SIG-M5 treated with dmso at 0.1 percent for 504 hours (cell line): ENCODE measurements at regions not wholly inside any gene's neighbourhood (a gene's known extent, or its start where the extent isn't known, plus 50 kb on each side); places are given as distances from the start of the nearest gene placed in this dataset.

Experiments used
- DNase-seq: peaks from one replicate; lab custom pipeline; 2025; ENCODE audit not compliant: unreplicated experiment; lab: John Stamatoyannopoulos, UW

DNA sequence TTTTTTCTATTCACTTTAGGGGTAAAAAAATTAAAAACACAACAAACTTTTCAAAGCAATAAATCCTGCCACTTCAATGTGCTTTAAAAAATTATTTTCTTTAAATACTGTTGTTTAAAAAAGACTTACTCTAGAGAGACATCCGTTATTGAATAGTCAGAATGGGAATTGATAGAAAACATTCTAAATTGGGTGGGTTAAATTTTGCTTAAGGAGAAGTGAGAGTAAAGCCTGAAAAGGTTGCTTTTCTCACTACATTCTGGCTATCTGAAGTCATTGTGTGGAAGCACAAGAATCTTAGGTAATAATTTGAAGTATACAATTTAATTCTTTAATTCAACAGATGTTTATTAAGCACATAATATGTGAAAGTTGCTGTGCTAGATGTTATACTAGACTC, 509.3 kb downstream of the NR2F1-AS1 start:
- no peak for DNase-seq

DNA sequence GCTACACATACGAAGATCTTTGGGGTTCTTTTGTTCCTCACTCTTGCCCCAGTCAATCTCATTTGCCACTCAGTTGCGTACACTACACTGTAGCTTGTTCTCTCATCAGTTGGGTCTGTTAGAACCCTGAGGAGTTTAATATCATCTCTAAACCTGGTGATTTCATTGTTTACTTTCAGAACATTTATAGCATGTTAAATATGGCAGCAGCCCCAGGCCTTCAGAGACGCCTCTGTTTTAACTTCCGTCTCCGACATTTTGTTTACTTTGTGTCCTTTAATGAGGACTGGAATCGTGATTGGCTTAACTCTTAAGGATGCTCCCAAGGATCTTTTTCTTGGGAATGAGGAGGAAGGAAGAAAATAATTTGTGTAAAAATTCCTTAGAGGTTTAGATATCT, 510.1 kb downstream of the NR2F1-AS1 start:
- no peak for DNase-seq

DNA sequence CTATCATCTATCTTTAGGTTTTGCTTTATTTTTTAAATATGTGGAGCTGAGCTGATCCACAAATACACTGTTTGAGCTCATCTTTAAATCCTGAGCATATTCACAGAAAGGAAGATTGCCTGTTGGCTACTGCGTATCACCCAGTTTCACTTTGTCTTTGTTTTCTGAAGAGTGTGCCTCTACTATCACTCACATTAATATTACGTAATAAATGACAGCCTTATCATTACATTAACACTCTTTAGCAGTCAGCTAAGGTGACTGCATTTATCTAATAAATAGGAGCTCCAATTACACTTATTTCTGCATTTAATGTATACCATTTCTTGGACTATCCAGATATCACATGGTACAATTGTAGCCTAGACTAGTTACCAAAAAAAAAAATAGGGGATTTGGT, 511.7 kb downstream of the NR2F1-AS1 start:
- no peak for DNase-seq

DNA sequence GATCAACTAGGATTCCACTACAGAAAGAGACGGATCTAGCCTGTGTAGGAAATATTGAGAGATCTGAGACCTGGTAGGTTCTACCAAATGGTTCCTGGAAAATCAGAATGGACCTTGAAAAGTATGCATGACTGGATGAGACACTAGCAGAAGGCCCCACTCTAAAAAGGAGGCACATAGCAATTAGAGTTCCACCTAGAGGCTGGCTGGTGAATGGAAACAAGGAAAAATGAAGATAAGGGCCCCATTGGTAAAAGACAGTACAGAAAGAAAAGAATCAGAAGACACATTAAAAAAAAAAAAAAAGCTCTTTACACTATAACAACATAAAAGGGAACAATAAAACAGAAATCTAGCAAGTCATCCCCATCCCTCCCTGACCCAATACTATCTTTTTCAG, 518.5 kb downstream of the NR2F1-AS1 start:
- DNase-seq = no peak

DNA sequence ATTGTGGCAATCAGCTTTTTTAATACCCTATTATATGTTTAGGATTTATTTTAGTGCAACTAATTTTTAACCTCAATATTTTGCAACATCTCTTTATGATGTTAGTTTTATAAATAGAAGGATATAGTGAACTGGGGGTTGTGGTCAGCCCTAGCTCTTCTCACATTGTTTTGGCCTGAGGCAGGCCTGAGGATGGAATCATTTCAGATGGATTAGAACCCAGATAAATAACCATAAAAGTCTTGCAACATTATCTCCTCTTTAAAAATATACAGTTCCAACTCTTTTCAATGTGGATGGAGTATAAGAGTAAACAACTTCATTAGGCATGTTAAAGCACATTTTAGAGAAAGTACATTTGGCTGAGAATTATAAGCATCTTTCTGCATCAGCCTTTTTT, 522.7 kb downstream of the NR2F1-AS1 start:
- DNase-seq = no peak

DNA sequence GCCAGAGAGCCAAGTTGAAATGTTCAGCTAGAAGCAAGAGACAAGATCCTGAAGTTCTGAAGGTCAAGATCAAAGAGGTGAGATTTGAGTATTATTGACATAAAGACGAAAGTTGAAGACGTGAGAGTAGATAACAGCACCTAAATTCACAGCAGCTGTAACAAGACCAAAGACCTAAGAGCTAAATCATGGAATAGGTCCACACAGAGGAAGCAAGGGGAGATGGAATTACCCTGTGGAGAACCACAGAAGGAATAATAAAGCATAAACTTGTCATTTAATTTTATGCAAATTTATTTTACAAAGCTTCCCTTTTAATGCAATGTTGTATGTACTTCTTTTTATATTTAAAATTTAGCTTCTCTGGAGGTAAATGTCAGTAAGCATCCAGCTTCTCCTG, 523.7 kb downstream of the NR2F1-AS1 start:
- no peak for DNase-seq

DNA sequence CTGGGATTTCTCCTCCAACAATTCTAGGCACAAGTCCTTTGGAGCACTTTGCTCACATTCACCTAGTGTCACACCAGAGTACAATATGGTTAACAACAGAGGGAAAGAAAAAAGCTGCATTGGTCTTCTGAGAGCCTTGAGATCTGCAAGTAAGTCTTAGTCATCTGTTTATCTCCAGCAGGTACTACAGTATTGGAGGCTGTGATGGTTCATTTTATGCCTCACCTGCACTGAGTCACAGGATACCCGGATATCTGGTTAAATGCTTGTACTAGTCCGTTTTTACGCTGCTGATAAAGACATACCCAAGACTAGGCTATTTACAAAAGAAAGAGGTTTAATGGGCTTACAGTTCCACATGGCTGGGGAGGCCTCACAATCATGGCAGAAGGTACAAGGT, 525.0 kb downstream of the NR2F1-AS1 start:
- no peak for DNase-seq

DNA sequence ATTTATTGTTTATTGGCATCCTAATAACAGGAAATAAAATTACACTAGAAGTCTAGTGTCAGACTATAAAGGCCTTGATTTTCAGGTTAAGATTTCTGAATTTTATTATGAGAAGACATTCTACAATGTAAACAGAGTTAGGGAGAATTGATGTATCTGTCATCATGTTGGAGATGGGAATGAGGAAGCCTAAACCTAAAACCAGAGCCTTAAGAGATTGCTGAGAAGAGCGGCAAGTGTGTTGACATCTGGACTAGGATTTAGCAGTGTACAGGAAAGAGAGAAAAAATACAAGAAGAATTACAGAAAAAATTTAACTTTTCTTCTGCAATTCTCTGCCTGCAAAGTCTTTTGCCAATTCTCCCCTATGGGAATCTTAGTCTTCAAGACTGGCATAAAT, 525.5 kb downstream of the NR2F1-AS1 start:
- no peak for DNase-seq

DNA sequence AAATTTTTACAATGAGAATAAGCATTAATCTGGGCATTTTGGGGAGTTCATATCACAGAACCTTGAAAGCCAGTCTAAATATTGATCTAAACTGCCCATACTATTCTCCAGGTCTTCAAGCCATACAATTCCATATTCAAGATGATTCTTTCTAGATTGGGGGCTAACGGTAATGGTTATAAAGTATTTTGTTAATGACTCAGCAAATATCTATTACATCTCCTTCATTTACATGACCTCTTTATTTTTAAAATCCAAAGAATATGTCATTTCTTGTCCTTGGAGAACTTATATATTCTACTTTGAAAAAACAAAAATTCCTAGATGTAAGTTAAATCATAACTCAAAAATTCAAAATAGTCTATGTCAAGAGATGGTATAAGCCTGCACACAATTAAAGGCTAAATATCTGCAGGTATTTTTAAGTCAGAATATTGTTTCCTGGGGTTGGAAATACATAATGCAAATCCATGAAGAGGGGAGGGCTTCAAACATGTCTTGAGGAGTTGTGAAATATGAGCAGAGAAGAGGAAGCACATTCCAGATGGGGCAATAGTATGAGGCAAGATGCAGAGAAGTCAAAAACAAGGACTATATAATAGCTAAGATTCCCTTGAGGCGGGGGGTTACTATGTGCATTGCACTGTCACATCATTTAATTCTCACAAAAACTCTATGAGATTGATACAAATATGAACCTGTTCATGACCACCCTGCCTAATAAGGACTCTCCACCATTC, 526.4 kb downstream of the NR2F1-AS1 start:
- DNase-seq = peak; percentile 72

DNA sequence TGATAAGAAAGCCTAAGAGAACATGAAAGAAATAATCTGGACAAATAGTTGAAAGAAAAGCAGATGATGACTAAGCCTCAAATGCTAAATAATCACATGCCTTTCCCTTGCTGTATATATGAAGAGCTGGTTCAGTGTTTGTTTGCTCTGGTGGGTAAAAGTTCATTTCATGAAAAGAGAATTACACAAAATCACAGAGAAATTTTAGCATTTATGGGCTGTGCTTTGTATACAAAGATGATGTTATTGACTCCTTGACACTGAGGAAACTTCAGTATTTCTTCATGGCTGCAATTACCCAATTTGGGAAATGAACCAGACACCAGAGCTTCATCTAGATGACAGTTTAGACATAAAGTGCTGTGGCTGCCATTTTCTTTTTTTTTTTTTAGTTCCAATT, 527.2 kb downstream of the NR2F1-AS1 start:
- DNase-seq = no peak

DNA sequence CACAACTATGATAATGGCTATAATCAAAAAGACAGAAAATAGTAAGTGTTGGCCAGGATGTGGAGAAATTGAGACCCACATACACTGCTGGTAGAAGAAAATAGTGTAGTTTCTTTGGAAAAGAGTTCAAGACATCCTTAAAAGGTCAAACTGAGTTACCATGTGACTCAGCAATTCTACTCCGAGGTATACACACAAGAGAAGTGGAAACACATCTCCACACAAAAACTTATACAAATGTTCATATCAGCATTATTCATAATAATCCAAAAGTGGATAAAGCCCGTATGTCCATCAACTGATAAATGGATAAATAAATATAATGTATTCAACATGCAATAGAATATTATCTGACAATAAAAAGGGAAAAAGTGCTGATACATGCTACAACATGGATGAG, 532.2 kb downstream of the NR2F1-AS1 start:
- no peak for DNase-seq

DNA sequence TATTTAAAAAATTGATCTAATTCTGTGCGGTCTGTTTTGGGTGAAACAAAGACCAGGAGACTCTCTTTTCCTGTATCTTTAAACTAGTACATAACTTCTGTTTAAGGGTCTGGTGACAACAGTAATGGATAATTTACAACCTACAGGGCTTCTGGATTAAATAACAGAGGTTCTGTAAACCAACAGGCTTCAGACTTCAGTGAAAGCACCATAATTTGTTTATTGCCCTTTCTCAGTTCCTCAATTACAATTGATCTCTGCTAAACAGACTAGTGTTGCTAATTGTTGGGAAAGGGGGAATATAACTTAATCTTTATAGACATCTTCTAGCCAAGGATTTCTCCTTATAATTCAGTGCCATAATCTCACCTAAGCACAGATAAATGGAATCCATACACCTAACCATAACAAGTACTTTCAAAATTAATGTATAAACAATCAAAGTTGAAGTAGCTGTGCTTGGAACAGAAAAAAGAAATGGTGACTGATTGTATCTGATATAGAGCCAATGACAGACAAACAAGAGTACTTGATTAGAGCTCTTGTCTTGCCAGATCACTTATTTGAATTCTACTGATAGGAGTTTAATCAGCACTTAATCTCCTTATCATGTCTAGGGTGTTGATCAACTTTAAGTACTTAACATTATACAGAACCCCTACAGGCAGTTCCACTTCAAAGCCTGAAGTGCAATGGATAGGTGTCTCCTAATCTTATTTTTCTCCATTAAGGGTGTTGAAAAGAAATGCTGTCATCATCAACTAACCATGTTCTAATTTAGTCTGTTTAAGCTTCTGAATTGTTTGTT, 536.0 kb downstream of the NR2F1-AS1 start:
- no peak for DNase-seq

DNA sequence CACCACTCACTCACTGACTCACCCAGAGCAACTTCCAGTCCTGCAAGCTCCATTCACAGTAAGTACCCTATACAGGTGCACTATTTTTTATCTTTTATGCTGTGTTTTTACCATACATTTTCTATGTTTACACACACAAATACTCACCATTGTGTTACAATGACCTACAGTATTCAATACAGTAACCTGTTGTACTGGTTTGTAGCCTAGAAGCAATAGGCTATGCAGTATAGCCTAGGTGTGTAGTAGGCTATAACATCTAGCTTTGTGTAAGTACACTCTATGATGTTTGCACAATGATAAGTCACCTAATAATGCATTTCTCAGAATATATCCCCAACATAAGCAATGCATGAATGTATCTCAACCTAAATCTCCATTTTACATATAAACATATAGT, 541.1 kb downstream of the NR2F1-AS1 start:
- DNase-seq = peak; percentile 18

DNA sequence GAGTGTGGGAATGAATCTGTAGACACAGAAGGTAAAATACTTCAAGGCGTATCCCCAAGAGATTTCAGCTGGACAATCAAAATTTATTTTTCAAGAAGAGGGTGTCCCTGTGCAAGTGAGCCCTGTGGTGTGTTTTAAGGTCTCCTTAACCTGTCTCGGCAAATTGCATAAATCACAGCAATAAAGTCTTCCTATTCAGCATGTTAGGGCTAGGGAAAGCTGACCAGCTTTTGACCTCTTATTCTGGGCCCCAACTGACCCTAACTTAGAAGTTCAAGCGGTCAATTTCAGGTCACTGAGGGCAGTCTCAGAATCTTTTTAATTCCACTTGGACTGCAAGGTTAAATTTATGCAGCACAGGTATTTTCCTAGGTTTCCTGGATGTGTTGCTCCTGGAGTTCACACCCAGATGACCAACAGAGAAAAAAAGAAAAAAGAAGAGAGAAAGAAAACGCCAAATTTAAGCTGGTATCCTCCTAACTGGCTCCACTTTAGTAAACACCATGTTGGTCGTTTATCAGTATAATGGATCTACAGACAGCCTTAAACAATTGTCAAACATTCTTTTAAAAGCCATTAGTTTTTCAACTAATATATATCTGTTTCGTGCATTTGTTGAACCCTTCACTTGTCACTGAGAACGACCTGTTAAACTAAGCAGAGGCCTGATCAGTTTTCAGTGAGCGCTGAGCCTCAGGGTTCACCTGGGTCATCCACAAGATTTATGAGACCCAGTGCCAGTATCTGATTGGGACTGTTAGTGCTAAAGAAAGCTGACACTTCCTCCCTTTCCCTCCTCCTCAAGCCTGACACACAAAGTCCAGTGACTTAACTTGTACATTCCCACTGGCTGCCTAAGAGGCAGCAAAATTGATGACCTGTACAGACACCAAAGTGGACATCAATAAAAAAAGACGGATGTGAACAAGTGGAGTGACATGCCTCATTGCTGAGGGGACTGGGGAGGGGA, 546.1 kb downstream of the NR2F1-AS1 start:
- no peak for DNase-seq

DNA sequence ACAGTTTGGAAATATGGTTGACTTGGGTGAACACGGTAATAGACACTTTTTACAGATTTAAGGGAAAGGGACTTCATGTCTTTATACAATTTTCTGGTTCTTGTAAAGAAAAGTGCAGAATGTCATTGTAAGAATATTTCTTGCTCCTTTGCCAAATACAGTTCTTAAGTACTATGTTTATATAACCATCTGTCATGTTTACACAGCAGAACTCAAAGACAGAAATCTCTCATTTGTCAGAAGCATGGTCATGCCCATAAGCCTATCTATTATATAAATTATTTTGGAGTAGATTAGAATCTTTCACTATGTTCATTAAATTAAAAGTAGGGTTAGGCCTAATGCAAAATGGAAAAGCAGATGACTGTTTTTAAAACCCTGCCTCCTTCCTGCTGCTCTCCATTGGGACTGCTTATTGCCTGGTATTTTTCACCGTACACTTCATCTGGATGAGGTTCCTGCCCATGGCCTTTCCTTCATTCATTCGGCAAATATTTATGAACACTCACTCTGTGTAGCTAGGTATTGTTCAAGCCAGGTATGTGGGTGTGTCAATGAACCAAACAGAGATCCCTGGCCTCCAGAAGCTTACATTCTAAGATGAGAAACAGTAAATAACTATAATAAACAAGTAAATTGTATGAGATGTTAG, 558.1 kb downstream of the NR2F1-AS1 start:
- no peak for DNase-seq

DNA sequence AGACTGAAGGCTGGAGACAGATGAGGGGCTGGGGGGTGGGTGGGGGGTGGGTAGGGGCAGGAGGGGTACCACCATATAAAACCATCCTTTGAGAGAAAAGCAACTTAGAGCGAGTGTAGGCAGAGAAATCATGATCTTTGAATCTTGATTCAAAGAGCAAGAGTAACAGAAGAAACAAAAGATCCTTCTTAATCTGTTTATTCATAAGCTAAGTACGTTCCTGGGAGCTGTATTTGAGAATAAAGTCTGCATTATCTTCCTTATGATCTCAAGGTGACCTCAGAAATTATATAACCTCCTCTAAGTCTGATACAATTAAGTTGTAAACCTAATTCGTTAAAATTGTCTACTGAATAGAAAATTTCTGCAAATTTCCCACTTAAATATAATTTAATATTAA, 558.8 kb downstream of the NR2F1-AS1 start:
- DNase-seq = no peak

DNA sequence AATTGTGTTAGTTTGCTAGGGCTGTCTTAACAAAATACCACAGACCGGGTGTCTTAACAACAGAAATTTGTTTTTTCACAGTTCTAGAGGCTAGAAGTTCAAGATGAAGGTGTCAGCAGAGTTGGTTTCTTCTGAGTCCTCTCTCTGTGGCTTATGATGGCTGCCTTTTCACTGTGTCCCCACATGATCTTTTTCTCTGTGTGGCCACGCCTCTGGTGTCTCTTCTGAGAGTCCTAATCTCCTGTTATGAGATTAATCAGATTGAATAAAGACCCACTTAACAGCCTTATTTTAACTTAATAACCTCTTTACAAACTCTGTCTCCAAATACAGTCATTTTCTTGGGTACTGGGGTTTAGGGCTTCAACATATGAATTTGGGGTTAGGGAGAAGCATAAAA, 561.1 kb downstream of the NR2F1-AS1 start:
- DNase-seq = no peak

DNA sequence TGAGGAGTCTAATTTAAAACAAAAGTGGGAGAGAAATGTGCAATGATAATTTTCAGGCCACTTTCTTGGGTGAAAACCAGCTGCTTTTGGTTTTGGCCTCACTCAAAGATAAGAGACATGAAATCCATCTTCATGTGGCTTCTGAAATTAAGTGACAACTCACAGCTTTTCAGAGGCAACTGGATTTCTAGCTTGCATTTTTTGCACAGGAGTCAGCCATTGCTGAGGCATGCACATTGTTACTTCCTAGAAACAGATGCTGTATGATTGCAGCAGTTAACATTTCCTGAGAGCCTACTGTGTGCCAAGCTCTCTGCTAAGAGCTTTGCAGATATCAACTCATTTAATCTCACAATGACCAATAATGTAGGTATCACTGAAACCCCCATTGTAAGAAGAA, 562.6 kb downstream of the NR2F1-AS1 start:
- no peak for DNase-seq

DNA sequence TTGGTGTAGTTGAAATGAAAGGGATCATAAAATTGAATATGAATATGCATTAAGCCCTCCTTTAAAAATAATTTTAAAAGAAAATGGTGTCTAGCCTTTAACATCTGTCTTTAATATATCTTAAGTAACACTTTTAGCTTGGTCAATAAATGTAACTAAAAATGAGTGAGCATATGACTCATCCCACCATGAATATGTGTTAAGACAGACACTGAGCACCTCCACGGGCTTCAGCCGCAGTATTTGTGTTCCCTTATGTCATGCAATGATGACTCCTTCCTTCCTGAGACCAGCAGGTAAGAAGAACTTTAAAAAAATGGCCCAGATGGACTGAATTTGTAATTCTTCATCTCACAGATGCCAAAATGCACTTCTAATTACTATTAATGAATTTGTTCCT, 563.2 kb downstream of the NR2F1-AS1 start:
- no peak for DNase-seq

DNA sequence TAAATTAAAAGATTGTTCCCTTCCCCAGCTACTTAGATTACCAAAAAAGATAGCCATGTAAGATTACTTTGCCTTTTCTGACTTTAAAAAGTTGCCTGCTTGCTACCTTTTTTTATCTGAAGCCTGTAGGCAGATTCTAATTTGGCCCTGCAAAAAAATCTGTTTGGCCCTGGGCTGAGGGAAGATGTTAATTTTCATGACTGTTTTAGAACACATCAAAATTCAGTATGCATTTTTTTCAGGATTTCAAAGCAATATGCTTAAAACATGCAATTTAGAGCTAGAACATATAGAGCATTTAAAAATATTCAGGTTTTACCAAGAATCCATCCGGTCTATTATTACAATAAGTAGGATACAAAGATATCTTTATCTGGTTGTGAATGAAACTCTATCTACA, 563.6 kb downstream of the NR2F1-AS1 start:
- no peak for DNase-seq

DNA sequence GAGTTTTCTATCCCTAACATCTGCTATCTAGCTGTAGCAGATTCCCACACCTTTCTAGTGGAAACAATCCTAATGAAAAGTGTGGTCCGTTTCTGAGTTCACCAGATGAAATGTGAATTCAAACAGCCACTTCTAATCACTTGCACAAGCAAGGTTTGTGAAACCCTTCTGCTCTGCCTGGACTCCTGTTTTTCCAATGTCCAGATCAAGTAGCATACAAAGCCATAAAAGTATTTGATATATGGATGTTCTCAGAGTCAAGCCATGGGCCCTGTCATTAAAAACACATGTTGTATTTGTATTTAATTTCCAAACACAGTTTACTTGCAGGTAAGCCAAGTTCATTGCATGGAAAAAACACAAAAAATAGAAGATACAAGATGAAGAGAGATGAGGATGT, 570.4 kb downstream of the NR2F1-AS1 start:
- DNase-seq = no peak
